Fibroblast of lung (primary cell): ENCODE measurements at regions not wholly inside any gene's neighbourhood (a gene's known extent, or its start where the extent isn't known, plus 50 kb on each side); places are given as distances from the start of the nearest gene placed in this dataset.

Experiments
- DNase-seq, 2 donors: peaks; one replicate each; pipeline versions ENCODE4 v3.0.0 to v3.0.0-alpha.2; 2010; ENCODE audit warnings: low read depth in 2 of 2
- H2AFZ ChIP-seq: 2 replicates; pipeline ENCODE4 v1.5.1; 2012; ENCODE audit warnings: low read length, control low read depth, inconsistent platforms
- H3K27ac ChIP-seq: 2 replicates; pipeline ENCODE4 v1.5.1; 2011; ENCODE audit warnings: low read length, control low read depth; ENCODE audit not compliant: insufficient read depth
- H3K27me3 ChIP-seq: 2 replicates; pipeline ENCODE4 v1.5.1; 2011; ENCODE audit warnings: mild to moderate bottlenecking, low read length; ENCODE audit not compliant: control insufficient read depth, insufficient read depth
- H3K36me3 ChIP-seq: 2 replicates; pipeline ENCODE4 v1.5.1; 2011; ENCODE audit warnings: low read length; ENCODE audit not compliant: control insufficient read depth, insufficient read depth
- H3K4me1 ChIP-seq: 2 replicates; pipeline ENCODE4 v1.5.1; 2011; ENCODE audit warnings: low read length; ENCODE audit not compliant: control insufficient read depth, insufficient read depth; ENCODE audit errors: extremely low read depth
- H3K4me2 ChIP-seq: 2 replicates; pipeline ENCODE4 v1.5.1; 2011; ENCODE audit warnings: low read length, control low read depth; ENCODE audit not compliant: insufficient read depth; ENCODE audit errors: extremely low read depth
- H3K4me3 ChIP-seq, 4 experiments: fragments of 200-600 bp in 1 of 4; sonication (generic) in 1 of 4; replicated peaks in 1 of 4; 2 replicates each; pipeline ENCODE4 v1.5.1; 2011 to 2016; ENCODE audit warnings: low read length in 4 of 4, low read depth in 3 of 4, mild to moderate bottlenecking in 3 of 4, control low read depth in 2 of 4, inconsistent platforms in 1 of 4, mixed read lengths in 1 of 4; ENCODE audit not compliant: insufficient read depth in 1 of 4; ENCODE audit errors: control extremely low read depth in 1 of 4
- H3K79me2 ChIP-seq: 2 replicates; pipeline ENCODE4 v1.5.1; 2012; ENCODE audit warnings: mild to moderate bottlenecking, low read length, inconsistent platforms; ENCODE audit not compliant: control insufficient read depth, insufficient read depth
- H3K9ac ChIP-seq: 2 replicates; pipeline ENCODE4 v1.5.1; 2011; ENCODE audit warnings: mild to moderate bottlenecking, low read length, control low read depth; ENCODE audit not compliant: insufficient read depth
- H3K9me3 ChIP-seq: 2 replicates; pipeline ENCODE4 v1.5.1; 2012; ENCODE audit warnings: low read depth, low read length; ENCODE audit not compliant: control insufficient read depth, insufficient read depth
- H4K20me1 ChIP-seq: 2 replicates; pipeline ENCODE4 v1.5.1; 2011; ENCODE audit warnings: low read length; ENCODE audit not compliant: control insufficient read depth, insufficient read depth; ENCODE audit errors: extremely low read depth
- EZH2 ChIP-seq: IDR thresholded peaks from 2 replicates; pipeline ENCODE4 v1.5.1; 2012; ENCODE audit warnings: low read length, control low read depth, mild to moderate bottlenecking; ENCODE audit errors: missing control alignments
- TF ChIP-seq, protein P1 (sequence below), 2 donors: IDR thresholded peaks in 1 of 2; conservative IDR thresholded peaks in 1 of 2; 1 replicate in 1 of 2; 2 replicates in 1 of 2; pipeline ENCODE4 v1.5.1; 2011 to 2012; ENCODE audit warnings: low read length in 2 of 2, control low read depth in 1 of 2, inconsistent platforms in 1 of 2, low read depth in 1 of 2, mild to moderate bottlenecking in 1 of 2

DNA sequence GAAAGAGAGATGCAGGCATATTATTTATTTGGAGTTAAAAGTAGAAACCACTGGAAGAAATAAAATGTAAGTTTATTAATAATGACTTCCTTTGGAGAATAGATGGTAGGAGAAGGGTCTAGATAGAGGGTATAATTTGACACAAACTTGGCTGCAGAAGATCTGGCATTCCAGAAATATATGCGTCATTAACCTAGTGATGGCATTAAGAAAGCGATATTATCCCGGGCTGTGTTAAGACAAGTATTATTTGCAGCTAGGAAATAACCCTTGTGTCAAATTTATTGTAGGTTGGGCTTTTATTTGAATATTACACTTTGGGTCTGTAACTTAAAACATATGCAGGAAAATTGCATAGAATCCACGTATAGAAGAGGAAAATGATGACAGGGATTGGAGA is 389.5 kb downstream of the MTX2 start:
- H3K79me2 ChIP-seq, result no peaks in the 10 kb centered on the region
- H3K9ac ChIP-seq, result no peak overlapping the region
- H3K36me3 ChIP-seq, result no peaks in the 10 kb centered on the region
- H2AFZ ChIP-seq, result no peak overlapping the region
- H3K27ac ChIP-seq, result no peak overlapping the region
- no peaks in the 10 kb centered on the region for H3K27me3 ChIP-seq
- TF ChIP-seq, protein P1, sequence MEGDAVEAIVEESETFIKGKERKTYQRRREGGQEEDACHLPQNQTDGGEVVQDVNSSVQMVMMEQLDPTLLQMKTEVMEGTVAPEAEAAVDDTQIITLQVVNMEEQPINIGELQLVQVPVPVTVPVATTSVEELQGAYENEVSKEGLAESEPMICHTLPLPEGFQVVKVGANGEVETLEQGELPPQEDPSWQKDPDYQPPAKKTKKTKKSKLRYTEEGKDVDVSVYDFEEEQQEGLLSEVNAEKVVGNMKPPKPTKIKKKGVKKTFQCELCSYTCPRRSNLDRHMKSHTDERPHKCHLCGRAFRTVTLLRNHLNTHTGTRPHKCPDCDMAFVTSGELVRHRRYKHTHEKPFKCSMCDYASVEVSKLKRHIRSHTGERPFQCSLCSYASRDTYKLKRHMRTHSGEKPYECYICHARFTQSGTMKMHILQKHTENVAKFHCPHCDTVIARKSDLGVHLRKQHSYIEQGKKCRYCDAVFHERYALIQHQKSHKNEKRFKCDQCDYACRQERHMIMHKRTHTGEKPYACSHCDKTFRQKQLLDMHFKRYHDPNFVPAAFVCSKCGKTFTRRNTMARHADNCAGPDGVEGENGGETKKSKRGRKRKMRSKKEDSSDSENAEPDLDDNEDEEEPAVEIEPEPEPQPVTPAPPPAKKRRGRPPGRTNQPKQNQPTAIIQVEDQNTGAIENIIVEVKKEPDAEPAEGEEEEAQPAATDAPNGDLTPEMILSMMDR (conservative IDR thresholded peaks at IDR 0.05 in 1 of 2, IDR thresholded peaks at IDR 0.05 in 1 of 2; ENCODE audit: low read depth in 1 of 2, low read length in 2 of 2), result no peak
- no peak for TF ChIP-seq EZH2
- H4K20me1 ChIP-seq, result no peaks in the 10 kb centered on the region
- no peak overlapping the region for H3K4me2 ChIP-seq
- H3K4me1 ChIP-seq, result no peaks in the 10 kb centered on the region
- DNase-seq, result no peak
- no peak overlapping the region for H3K4me3 ChIP-seq
- H3K9me3 ChIP-seq, result no peaks in the 10 kb centered on the region

DNA sequence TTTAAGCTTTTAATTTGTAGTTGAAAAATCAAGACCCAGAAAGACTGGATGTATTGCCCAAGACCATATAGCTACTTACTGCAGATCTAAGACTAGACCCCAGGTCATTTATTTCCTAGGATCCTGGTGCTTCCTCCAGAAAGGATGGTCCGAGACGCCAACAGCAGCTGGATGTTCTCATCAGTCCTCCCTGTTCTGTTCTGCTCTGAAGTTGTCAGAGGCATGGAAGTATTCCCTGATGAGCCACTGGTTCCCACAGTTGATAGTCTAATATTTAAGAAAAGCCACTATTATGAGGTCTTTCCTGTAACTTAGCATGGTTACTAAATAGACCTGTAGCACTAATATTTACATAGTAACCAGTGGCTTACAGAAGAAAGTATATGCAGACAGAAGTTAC is 393.5 kb downstream of the MTX2 start:
- H3K27me3 ChIP-seq, result no peaks in the 10 kb centered on the region
- no peaks in the 10 kb centered on the region for H4K20me1 ChIP-seq
- H3K4me2 ChIP-seq, result no peak overlapping the region
- no peak overlapping the region for H3K9ac ChIP-seq
- no peak for DNase-seq
- no peaks in the 10 kb centered on the region for H3K36me3 ChIP-seq
- no peaks in the 10 kb centered on the region for H3K79me2 ChIP-seq
- no peak overlapping the region for H2AFZ ChIP-seq
- no peak for TF ChIP-seq EZH2
- TF ChIP-seq, protein P1 (conservative IDR thresholded peaks at IDR 0.05 in 1 of 2, IDR thresholded peaks at IDR 0.05 in 1 of 2; ENCODE audit: low read depth in 1 of 2, low read length in 2 of 2), result no peak
- no peaks in the 10 kb centered on the region for H3K9me3 ChIP-seq
- no peak overlapping the region for H3K27ac ChIP-seq
- H3K4me3 ChIP-seq, result no peak overlapping the region
- H3K4me1 ChIP-seq, result no peaks in the 10 kb centered on the region

DNA sequence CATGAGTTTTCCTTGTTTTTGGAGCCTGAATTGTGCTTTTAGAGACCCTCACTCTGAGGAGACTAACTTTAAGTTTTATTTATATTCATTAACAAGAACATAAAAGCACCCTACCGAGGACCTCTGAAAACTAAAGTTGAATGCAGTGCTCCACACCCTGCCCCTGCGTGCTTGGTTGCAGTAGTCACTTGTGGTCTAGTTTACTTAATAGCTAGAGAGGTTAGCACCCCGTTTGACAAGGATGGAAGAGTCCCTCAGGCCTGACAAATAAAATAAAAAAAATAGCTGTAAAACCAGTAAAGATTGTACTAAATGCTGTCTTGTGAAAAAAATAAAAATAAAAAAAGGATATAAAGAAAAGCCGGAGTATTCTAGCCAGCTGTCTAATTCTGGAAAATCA is 395.2 kb downstream of the MTX2 start:
- no peak overlapping the region for H3K9ac ChIP-seq
- no peak overlapping the region for H3K4me3 ChIP-seq
- no peaks in the 10 kb centered on the region for H3K27me3 ChIP-seq
- H3K79me2 ChIP-seq, result no peaks in the 10 kb centered on the region
- H2AFZ ChIP-seq, result no peak overlapping the region
- no peaks in the 10 kb centered on the region for H4K20me1 ChIP-seq
- H3K36me3 ChIP-seq, result no peaks in the 10 kb centered on the region
- no peaks in the 10 kb centered on the region for H3K9me3 ChIP-seq
- TF ChIP-seq EZH2, result no peak
- TF ChIP-seq, protein P1 (conservative IDR thresholded peaks at IDR 0.05 in 1 of 2, IDR thresholded peaks at IDR 0.05 in 1 of 2; ENCODE audit: low read depth in 1 of 2, low read length in 2 of 2), result no peak
- H3K4me1 ChIP-seq, result no peaks in the 10 kb centered on the region
- no peak overlapping the region for H3K27ac ChIP-seq
- H3K4me2 ChIP-seq, result no peak overlapping the region
- DNase-seq, result no peak
